HL-60 (cell line): ENCODE measurements at regions not wholly inside any gene's neighbourhood (a gene's known extent, or its start where the extent isn't known, plus 50 kb on each side); places are given as distances from the start of the nearest gene placed in this dataset.

Source experiments
- CTCF ChIP-seq: IDR thresholded peaks from one replicate; pipeline ENCODE4 v1.5.1; 2011; ENCODE audit warnings: low read length, control low read depth, inconsistent platforms; ENCODE audit not compliant: insufficient read depth
- POLR2AphosphoS5 ChIP-seq: IDR thresholded peaks from 2 replicates; pipeline ENCODE4 v1.6.1; 2012; ENCODE audit warnings: low read depth
- REST ChIP-seq: IDR thresholded peaks from 2 replicates; pipeline ENCODE4 v1.6.1; 2012; ENCODE audit warnings: low read depth; ENCODE audit not compliant: insufficient replicate concordance

- no peak for TF ChIP-seq CTCF
- TF ChIP-seq POLR2AphosphoS5 = no peak
- no peak for TF ChIP-seq REST
Measured at GRCh38 chr12:4001841-4002240, 128.6 kb upstream of the PARP11 start.
